H7 (cell line): ENCODE measurements at regions not wholly inside any gene's neighbourhood (a gene's known extent, or its start where the extent isn't known, plus 50 kb on each side); places are given as distances from the start of the nearest gene placed in this dataset.

Experiments
- DNase-seq: peaks from one replicate; pipeline ENCODE4 v3.0.0; 2012
- H3K27me3 ChIP-seq: 2 replicates; pipeline ENCODE4 v1.6.0; 2011; ENCODE audit warnings: mild to moderate bottlenecking, low read length; ENCODE audit not compliant: control insufficient read depth, insufficient read depth
- H3K36me3 ChIP-seq: replicated peaks from 2 replicates; pipeline ENCODE4 v1.5.1; 2011; ENCODE audit warnings: low read length; ENCODE audit not compliant: control insufficient read depth, insufficient read depth
- H3K4me3 ChIP-seq: 2 replicates; pipeline ENCODE4 v1.5.1; 2011; ENCODE audit warnings: low read depth, mild to moderate bottlenecking, control low read depth, low read length, moderate library complexity; ENCODE audit not compliant: insufficient read depth

DNA sequence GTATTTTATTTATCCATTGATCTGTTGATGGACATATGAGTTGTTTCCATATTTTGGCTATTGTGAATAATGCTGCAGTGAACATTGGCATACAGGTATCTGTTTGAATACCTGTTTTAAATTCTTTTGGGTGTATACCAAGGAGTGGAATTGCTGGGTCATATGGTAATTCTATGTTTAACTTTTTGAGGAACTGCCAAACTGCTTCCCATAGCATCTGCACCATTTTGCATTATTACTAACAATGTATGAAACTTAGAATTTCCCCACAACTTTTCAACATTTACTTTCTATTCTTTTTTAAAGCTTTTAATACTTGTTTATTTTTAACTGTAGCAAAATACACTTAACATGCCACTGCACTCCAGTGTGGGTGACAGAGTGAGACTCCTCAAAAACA, 57.0 kb upstream of the MSN start:
- no peak for DNase-seq
- Histone ChIP-seq H3K36me3 (no peaks in the 10 kb centered on the region), H3K4me3 (no peak overlapping the region), H3K27me3 (no peaks in the 10 kb centered on the region)

DNA sequence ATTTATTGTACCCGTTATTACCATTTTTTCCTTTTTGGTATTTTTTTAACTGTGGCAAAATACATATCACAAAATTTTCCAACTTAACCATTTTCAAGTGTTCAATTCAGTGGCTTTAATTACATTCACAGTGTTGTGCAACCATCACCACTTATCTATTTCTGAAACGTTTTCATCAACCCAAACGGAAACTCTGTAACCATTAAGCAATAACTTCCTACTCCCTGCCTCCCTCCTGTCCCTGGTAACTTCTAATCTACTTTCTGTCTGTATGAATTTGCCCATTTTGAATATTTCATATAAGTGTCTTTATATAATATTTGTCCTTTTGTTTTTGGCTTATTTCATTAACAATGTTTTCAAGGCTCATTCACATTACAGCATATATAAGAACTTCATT, 57.4 kb upstream of the MSN start:
- H3K4me3 ChIP-seq, result no peak overlapping the region
- no peaks in the 10 kb centered on the region for H3K36me3 ChIP-seq
- no peak for DNase-seq
- H3K27me3 ChIP-seq, result no peaks in the 10 kb centered on the region

DNA sequence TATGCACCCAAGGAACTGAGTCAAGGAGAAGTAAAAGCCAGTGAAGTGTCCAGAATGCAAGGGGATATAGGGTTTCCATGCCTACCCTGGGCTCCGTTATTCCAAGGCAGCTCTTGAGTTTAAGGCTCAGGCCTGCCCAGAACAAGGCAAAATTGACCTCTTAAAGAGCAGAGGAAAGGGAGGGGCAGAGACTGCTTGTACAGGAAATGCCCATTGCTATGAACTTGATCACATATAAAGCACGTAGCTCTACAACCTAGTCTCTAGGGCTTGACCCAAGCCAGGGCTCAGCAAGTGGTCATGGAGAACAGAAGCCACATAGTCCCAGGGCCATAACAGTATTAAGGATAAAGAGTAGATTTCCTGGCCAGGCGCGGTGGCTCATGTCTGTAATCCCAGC, 58.2 kb upstream of the MSN start:
- DNase-seq, result no peak
- no peaks in the 10 kb centered on the region for H3K27me3 ChIP-seq
- no peak overlapping the region for H3K4me3 ChIP-seq
- no peaks in the 10 kb centered on the region for H3K36me3 ChIP-seq

DNA sequence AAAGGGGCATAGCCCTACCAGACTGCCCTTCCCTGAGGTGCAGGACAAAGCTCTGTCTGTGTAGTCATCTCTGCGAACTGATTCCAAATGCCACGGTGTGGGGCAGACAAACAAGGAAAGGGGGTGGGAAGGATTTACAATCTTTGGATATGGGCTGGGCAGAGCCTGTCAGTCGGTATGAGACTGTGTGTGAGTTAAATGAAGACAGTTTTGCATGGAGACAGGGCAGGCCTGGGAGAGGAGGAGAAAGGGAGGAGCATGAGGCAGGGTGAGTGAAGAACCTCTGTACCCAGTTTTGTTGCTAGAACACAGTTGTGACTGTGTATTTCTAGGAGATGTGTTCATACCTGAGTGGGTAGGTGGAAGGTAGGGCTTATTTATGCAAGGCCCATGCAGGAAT, 59.4 kb upstream of the MSN start:
- Histone ChIP-seq H3K36me3 (no peaks in the 10 kb centered on the region), H3K27me3 (no peaks in the 10 kb centered on the region), H3K4me3 (no peak overlapping the region)
- DNase-seq, result no peak

DNA sequence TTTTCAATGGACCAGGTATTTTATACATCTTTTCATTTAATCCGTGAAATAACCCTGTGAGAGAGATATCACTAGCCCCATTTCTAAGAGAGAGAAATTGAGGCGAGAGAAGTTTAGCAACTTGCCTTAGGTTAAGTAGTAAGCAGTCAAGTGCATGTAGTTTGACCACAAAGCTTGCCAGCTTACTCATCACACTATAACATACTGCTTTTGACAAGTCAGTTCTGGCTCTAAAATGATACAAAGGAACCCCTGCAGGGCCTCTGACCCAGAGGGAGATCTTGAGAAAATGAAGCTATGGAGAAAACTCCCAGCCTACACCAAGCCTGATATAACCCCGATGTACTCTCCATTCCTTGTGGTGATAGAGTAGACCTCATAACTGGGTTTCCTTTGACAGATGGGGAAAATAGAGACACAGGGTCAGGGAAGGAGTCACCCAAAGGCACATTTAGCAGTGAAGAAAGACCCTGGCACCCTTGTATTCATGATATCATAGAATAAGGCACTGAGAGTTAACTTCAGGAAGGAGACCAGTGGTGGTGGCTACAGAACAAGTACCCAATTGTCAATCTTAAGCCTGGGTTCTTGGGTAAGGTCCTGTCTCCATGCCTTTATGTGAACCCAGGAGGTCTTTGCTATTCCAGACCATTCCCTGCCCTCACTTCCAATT, 60.2 kb upstream of the MSN start:
- H3K27me3 ChIP-seq, result no peaks in the 10 kb centered on the region
- H3K36me3 ChIP-seq, result no peaks in the 10 kb centered on the region
- H3K4me3 ChIP-seq, result no peak overlapping the region
- DNase-seq, result no peak

DNA sequence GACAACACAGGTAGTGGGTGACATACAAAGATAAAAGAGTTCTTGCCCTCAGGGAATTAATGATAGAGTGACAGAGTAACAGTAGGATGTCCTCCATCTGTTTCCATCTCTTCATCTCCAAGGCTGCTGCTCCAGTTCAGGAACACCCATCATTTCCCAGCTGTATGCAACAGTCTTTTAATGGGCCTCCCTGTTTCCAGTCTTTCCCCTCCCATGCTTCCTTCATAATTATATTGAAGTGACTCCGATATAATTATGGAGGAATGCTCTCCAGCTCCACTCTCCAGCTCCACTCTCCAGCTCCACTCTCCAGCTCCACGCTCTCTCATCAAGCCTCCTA, 65.3 kb upstream of the MSN start:
- Histone ChIP-seq H3K4me3 (no peak overlapping the region), H3K36me3 (no peaks in the 10 kb centered on the region), H3K27me3 (no peaks in the 10 kb centered on the region)
- DNase-seq, result no peak

DNA sequence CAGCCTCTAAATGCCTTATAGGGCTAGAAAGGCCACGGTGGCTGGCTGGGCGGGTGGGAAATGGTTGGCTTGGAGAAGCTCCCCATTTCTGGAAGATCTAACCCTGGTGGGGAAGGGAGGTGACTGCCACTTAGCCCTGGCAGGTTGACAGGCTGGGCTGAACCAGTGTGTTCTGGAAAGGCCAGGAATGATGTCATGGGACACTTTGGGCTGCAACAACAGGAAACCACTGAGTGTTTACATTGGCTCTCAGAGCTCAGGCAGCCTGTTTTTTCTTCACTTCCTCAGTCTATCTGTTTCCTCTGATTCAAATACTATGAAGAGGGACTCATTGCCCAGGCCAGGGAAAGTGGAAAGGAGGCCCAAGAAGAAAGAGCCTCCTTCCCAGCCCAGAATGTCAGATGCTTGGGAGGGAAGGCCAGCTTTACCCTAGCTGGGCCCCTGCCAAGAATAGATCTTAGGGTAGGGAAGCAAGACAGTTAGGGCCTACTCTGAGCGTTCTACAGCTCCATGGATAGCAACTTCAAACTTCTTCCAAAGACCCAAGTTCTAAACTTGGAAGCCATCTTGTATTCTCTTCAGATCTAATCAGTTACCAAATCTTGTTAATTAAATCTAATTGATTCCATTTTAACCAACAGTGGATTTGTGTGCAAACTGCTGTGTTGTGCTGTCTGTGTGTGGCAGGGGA, 65.8 kb upstream of the MSN start:
- H3K27me3 ChIP-seq, result no peaks in the 10 kb centered on the region
- no peaks in the 10 kb centered on the region for H3K36me3 ChIP-seq
- DNase-seq, result no peak
- H3K4me3 ChIP-seq, result no peak overlapping the region

DNA sequence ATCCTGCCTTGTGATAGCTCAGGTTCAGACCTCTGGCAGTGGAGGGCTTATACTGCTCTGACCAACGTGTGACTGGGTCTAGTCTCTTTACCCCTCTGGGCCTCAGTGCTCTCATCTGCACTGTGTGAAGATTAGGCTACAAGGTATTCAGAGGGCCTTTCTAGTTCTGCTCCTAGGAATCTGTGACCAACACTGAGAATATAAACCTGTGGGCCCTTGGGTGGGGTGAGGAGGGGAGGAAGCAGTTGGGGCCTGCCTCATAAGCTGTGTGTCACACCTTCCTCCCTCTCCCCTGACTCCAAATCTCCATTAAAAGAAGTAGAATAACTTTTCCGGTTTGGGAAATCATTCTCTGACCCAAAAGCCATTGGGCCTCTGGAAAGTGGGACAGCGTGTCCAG, 66.3 kb upstream of the MSN start:
- no peaks in the 10 kb centered on the region for H3K36me3 ChIP-seq
- no peak for DNase-seq
- H3K4me3 ChIP-seq, result no peak overlapping the region
- H3K27me3 ChIP-seq, result no peaks in the 10 kb centered on the region

DNA sequence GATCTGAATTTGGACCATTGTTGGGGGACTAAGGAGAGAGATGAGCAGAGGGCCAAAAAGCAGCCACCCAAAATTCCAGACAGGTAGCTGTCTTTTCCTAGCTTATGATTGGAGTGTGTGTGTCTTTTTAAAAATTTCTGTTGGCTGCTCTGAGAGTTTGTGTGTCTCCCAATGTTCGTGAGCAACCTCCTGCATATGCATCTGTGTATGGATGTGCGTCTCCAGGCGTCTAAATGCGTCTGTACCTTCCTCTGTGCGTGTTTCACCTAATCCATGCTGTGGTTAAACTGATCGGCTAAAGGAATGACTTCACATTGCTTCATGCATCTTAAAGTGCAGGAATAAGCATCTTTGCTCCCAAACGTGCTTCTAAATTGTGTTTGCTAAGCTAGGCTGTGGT, 65.5 kb upstream of the LAS1L start:
- H3K27me3 ChIP-seq, result no peaks in the 10 kb centered on the region
- DNase-seq, result no peak
- H3K36me3 ChIP-seq, result no peaks in the 10 kb centered on the region
- H3K4me3 ChIP-seq, result no peak overlapping the region

DNA sequence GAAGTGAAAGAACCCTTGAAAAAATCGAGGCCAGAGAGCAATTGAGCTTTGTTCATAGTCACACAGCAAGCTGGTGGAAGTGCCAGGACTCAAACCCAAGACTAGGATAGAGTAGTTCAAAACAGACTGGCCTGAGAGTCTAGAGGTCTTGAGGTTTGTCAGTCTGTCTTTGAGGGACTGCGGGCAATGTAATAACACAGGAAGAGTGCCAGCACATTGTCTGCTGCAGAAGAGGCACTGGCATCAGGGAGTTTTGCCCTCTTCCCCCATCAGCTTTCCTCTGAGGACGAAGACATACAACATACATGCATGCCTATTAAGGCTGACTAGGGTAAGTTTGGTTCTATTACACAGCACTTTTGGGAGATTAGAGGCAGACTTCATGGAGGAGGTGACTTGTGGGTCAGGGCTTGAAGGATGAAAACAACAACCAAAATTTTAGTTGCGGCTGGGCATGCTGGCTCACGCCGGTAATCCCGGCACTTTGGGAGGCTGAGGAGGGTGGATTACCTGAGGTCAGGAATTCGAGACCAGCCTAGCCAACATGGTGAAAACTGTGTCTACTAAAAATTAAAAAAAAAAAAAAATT, 64.1 kb upstream of the LAS1L start:
- no peaks in the 10 kb centered on the region for H3K27me3 ChIP-seq
- no peaks in the 10 kb centered on the region for H3K36me3 ChIP-seq
- no peak overlapping the region for H3K4me3 ChIP-seq
- DNase-seq, result no peak

DNA sequence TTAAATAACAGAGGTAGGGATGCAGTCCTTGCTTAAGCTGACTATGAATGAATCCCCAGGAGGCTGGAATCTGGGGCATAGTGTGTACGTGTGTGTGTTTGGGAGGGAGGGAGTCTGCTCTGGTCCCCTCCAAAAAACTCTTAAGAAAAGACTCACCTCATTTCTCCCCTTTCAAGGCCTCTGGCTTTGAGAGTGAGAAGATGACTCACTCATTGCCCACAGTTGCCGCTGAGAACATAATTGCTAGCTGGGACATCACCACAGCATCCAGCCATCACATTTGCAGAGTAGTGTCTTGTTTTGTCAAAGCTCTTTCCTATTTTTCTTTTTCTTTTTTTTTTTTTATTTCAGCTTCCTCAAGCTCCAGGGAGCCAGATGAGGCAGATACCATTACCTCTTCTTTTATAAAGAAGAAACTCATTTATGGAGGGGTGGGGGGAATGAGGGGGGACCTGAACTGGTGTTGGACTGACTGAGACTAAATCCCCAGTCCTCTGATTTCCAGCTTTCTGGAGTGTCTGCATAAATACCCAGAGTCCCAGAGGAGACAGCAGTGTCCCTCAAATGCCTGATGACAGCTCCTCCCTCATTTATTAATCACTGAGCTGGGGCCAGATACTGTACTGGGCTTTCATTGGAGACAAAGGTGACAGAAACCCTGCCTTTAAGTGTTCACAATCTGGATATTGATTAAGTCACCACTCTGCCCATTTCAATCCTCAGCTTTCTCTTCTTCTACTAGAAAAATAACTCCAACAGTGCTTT, 61.9 kb upstream of the LAS1L start:
- DNase-seq, result no peak
- Histone ChIP-seq H3K27me3 (no peaks in the 10 kb centered on the region), H3K4me3 (no peak overlapping the region), H3K36me3 (no peaks in the 10 kb centered on the region)

DNA sequence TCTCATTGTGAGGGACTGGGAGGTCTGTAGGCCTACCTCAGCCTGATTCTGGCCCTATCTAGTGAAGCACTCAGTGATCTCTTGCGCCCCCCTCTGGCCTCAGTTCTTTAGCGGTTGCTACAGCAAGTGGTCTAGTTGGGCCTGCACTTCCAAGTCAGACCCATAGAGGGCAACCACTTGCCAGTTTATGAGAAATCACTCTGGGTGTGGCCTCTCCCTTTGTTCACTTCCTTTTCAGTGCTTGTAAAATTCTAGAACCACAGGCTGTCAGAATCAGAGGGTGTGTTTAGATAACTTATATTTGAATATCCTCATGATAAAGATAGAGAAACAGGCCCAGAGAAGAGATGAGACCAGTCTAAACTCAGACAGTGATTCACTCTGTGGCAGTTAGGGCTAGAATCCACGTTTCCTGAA, 60.9 kb upstream of the LAS1L start:
- Histone ChIP-seq H3K4me3 (no peak overlapping the region), H3K27me3 (no peaks in the 10 kb centered on the region), H3K36me3 (no peaks in the 10 kb centered on the region)
- DNase-seq, result peak; percentile 67

DNA sequence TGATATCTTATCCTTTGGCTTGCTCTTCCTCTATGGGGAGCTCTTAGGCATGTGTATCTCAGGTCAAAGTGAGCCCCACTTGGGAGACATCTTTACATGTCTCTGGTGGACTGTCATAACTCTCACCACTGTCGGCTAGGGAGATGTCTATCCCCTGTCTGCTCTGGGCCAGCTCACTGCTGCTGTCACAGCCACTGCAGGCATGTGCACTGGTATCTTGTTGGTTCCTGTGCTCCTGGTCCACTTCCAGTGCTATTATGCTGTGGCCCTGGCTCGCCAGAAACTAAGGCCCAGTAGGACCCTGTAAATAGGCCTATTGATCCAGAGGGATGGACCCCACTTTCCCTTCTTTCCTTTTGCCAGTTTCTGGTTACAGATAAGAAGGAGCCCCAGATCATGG, 56.6 kb upstream of the LAS1L start:
- no peak for DNase-seq
- no peak overlapping the region for H3K4me3 ChIP-seq
- H3K36me3 ChIP-seq, result no peaks in the 10 kb centered on the region
- no peaks in the 10 kb centered on the region for H3K27me3 ChIP-seq

DNA sequence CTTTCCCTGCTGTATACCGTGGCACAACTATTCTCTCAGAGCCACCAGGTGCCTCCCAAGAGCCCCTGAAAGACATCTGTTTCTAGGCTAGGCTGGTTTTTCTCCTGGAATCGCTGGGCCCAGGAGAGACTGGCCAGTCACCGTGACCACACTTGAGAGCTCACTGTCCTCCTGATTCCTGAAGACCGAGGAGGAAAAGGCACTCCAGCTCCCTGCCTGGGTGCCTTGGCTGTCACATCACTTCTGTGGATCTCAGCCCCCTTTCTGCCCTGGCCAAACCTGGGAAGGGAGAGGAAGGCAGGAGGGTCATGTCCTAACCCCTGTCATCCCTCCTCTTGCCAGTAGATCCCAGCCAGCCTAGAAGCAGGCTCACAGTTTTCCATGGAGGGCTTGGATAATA, 54.7 kb upstream of the LAS1L start:
- Histone ChIP-seq H3K27me3 (no peaks in the 10 kb centered on the region), H3K36me3 (no peaks in the 10 kb centered on the region), H3K4me3 (no peak overlapping the region)
- no peak for DNase-seq

DNA sequence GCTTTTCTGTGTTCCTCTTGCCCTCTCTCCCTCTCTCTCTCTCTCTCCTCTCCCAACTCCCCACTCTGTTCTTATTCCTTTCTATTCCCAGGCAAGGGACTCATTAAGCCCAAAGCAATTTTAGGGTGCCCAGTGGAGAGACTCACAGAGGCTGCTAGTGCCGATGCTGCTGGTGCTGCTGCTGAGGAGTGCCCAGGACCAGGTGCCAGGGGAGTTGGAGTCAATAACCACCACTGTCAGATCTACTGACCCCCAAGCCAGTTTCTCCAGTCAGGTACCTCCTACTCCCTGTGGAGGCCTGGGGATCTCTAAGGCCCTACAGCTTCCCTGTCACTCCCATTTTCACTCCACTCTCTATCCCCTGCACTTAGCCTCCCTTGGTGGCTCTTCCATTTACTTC, 54.2 kb upstream of the LAS1L start:
- Histone ChIP-seq H3K36me3 (no peaks in the 10 kb centered on the region), H3K27me3 (no peaks in the 10 kb centered on the region), H3K4me3 (no peak overlapping the region)
- DNase-seq, result no peak
